ENCODE measurements at regions not wholly inside any gene's neighbourhood (a gene's known extent, or its start where the extent isn't known, plus 50 kb on each side); places are given as distances from the start of the nearest gene placed in this dataset.
A peak's percentile ranks its signal among the peaks of the same experiment; 100 is the strongest.

GRCh38 chr12:67425394-67425793 lies 156.2 kb downstream of the CAND1 start (continued):
- no peak for TF ChIP-seq LARP7 (IDR thresholded peaks at IDR 0.05)
- no peak for TF ChIP-seq STAT1 (conservative IDR thresholded peaks at IDR 0.05)
- no peak for TF ChIP-seq EGR1 (IDR thresholded peaks at IDR 0.05; ENCODE audit: borderline replicate concordance in 1 of 2, low read depth in 2 of 2, low read length in 2 of 2)
- TF ChIP-seq YBX1 (IDR thresholded peaks at IDR 0.05), result no peak

- Histone ChIP-seq H4K20me1 (ENCODE audit: control insufficient read depth, insufficient read depth) (no peaks in the 10 kb centered on the region), H3K9ac (ENCODE audit: control insufficient read depth, insufficient read depth, low read length) (no peak overlapping the region), H3K9me3 (replicated peaks; ENCODE audit: control insufficient read depth, insufficient read depth, low read length) (no peaks in the 10 kb centered on the region), H3K27me3 (replicated peaks in 1 of 2; ENCODE audit: control insufficient read depth in 2 of 2, insufficient read depth in 2 of 2, low read length in 1 of 2) (no peaks in the 10 kb centered on the region), H3K36me3 (ENCODE audit: control insufficient read depth in 2 of 2, insufficient read depth in 2 of 2, low read length in 1 of 2) (no peaks in the 10 kb centered on the region), H3K27ac (ENCODE audit: control insufficient read depth, insufficient read depth) (no peak overlapping the region), H3K79me2 (ENCODE audit: control insufficient read depth, insufficient read depth, low read length) (no peaks in the 10 kb centered on the region), H3K4me3 (no peak overlapping the region), H2AFZ (ENCODE audit: control insufficient read depth, low read depth, low read length) (no peak overlapping the region), H3K4me1 (ENCODE audit: control insufficient read depth, insufficient read depth, low read length) (no peaks in the 10 kb centered on the region), H3K4me2 (ENCODE audit: control insufficient read depth, insufficient read depth) (no peak overlapping the region)
- DNase-seq (ENCODE audit: low read depth, low spot score) (no peak), ATAC-seq (no peak), FAIRE-seq (no peak)
- intact Hi-C loops (cut with micrococcal nuclease; ENCODE audit: unreplicated experiment), result no loop called here
- in situ Hi-C loops (cut with MboI), result no loop called here
- ChIA-PET RAD21 (ENCODE audit: unreplicated experiment) (no interaction called here), POLR2A (no interaction called here), SMC1A (ENCODE audit: uncharacterized antibody, unreplicated experiment) (no interaction called here), CTCF (interaction anchor here (0.7 kb wide), 1 partner anchor 73 kb away, joined by 3 read pairs; no protein-coding TSS in a partner anchor)
- TF ChIP-seq FOXM1 (IDR thresholded peaks at IDR 0.05; ENCODE audit: low read depth, low read length) (no peak), ZNF622 (IDR thresholded peaks at IDR 0.05) (no peak), CEBPZ (IDR thresholded peaks at IDR 0.05; ENCODE audit: low read depth, low read length) (no peak), USF1 (IDR thresholded peaks at IDR 0.05; ENCODE audit: borderline replicate concordance, extremely low read length, insufficient read depth, low read depth, low read length) (peak; percentile 29), BHLHE40 (IDR thresholded peaks at IDR 0.05; ENCODE audit: borderline replicate concordance in 1 of 2, low read depth in 2 of 2, low read length in 1 of 2) (peak in 1 of 2 experiments; percentile 42; a peak in 1 of 4 replicates), RAD51 (IDR thresholded peaks at IDR 0.05) (peak; percentile 84), CBX5 (IDR thresholded peaks at IDR 0.05; ENCODE audit: low read depth) (no peak)
- BruUV-seq (replicated peaks), result no TSS peak
- 48% methylated on average over 2 of the region's 2 CpGs for WGBS (ENCODE audit: insufficient coverage, insufficient replicate concordance, low lambda C conversion rate, missing lambda C conversion rate)
Observed at GRCh38 chr12:67426067-67426466, 156.9 kb downstream of the CAND1 start.

Data from GM12878 (cell line).